HG02571 (cell line): ENCODE measurements at regions not wholly inside any gene's neighbourhood (a gene's known extent, or its start where the extent isn't known, plus 50 kb on each side); places are given as distances from the start of the nearest gene placed in this dataset.

Source experiments
- ATAC-seq: cut with Tn5 transposase; IDR thresholded peaks from one replicate; pipeline ENCODE4 v1.9.1; 2021; ENCODE audit warnings: mild to moderate bottlenecking, moderate library complexity; ENCODE audit not compliant: unreplicated experiment

GRCh38 chr13:46948338-46948737 lies 51.5 kb upstream of the HTR2A start:
- no peak for ATAC-seq

DNA sequence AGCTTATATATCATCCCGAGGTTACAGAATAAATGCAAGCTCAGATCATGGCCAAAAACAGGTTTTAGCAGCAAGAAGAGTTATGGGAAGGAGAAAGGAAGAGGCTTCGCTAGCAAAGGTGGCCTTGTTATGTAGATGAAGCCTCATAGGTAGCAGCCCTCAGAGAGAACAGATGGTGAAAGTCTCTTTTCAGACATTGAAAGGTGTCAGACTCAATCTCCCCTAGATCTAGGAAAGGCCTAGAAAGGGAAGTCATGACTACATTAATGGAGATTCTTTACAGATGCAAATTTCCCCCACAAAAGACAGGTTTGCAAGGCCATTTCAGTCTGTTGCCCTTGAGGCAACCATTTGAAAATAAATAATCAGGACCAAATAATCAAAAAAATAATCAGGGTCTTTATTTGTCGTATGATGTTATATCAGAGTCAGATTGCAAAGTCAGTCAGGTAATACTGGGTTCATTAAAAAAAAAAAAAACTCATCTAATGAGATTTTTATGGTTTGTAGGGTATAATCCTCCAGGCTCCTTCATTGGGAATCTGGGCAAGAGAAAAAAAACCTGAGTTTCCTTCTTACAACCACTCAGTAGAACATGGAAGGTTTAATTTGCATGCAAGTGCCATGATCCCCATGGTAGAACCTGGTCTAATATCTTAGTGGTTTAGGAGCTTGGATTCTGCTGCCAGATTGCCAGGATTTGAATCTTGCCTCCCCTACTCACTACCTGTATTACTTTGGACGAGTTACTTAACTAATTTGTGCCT lies 50.8 kb upstream of the HTR2A start:
- ATAC-seq, result no peak
